Duodenal mucosa (tissue), 2 donors: ENCODE measurements at regions not wholly inside any gene's neighbourhood (a gene's known extent, or its start where the extent isn't known, plus 50 kb on each side); places are given as distances from the start of the nearest gene placed in this dataset.
"Not testable (repeated sequence)": the region's sequence is repeated elsewhere in the genome, so short reads cannot be mapped to it uniquely, and the experiment has no call there.

Experiments
- H3K27ac ChIP-seq: one replicate; pipeline ENCODE4 v1.7.0; 2013; ENCODE audit warnings: low read depth, low read length
- H3K27me3 ChIP-seq, 2 donors: one replicate each; pipeline ENCODE4 v1.7.0; 2013; ENCODE audit warnings: low read length in 2 of 2, control low read depth in 1 of 2; ENCODE audit not compliant: insufficient read depth in 2 of 2, control insufficient read depth in 1 of 2
- H3K36me3 ChIP-seq, 2 donors: one replicate each; pipeline ENCODE4 v1.7.0; 2013; ENCODE audit warnings: low read length in 2 of 2, control low read depth in 1 of 2; ENCODE audit not compliant: insufficient read depth in 2 of 2, control insufficient read depth in 1 of 2
- H3K4me1 ChIP-seq, 2 donors: one replicate each; pipeline ENCODE4 v1.7.0; 2013; ENCODE audit warnings: low read length in 2 of 2, control low read depth in 1 of 2; ENCODE audit not compliant: insufficient read depth in 2 of 2, control insufficient read depth in 1 of 2
- H3K4me3 ChIP-seq, 2 donors: one replicate each; pipeline ENCODE4 v1.7.0; 2013; ENCODE audit warnings: low read length in 2 of 2, low read depth in 1 of 2
- H3K9ac ChIP-seq, 2 donors: one replicate each; pipeline ENCODE4 v1.7.0; 2013; ENCODE audit warnings: low read length in 2 of 2, low read depth in 1 of 2
- H3K9me3 ChIP-seq, 2 donors: one replicate each; pipeline ENCODE4 v1.7.0; 2013; ENCODE audit warnings: low read length in 2 of 2, control low read depth in 1 of 2; ENCODE audit not compliant: control insufficient read depth in 1 of 2

DNA sequence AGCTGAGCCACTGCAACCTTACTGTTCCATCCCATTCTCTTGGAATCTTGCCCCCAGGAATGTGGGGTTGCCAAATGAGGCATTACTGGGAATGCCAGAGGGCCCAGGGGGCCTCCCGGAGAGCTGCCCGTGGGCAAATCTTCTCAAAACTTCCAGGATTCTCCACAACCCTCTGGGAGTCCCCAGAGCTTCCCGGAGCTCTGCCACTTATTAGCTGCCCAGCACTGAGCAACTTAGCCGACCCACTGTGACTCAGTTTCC lies 306.0 kb downstream of the FOXL1 start:
- H3K9me3 ChIP-seq = no peaks in the 10 kb centered on the region
- no peak overlapping the region for H3K27ac ChIP-seq
- H3K4me1 ChIP-seq = no peaks in the 10 kb centered on the region
- no peak overlapping the region for H3K4me3 ChIP-seq
- H3K36me3 ChIP-seq = no peaks in the 10 kb centered on the region
- peaks cover 0 to under 1% of the 10 kb centered on the region in 2 donors for H3K27me3 ChIP-seq
- H3K9ac ChIP-seq = no peak overlapping the region

DNA sequence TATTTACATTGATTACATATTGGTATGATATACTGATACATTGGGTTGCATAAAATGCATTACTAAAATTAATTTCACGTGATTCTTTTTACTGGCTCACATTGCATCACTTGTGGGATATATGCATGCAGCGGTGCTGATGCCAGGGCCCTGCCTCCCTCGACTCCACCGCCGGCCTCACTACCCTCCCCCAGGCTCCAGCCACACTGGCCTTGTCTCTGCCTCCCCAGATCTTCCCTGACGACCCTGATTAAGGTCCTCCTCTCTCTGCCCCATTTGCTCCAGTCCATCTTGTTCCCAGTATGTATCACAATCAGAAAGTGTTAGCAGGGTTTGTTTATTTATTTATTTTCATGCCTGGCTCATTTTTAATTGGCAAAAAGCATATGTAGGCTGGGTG lies 306.8 kb downstream of the FOXL1 start:
- no peaks in the 10 kb centered on the region for H3K36me3 ChIP-seq
- no peaks in the 10 kb centered on the region for H3K27me3 ChIP-seq
- H3K9me3 ChIP-seq = no peaks in the 10 kb centered on the region
- no peak overlapping the region for H3K4me3 ChIP-seq
- H3K4me1 ChIP-seq = no peaks in the 10 kb centered on the region
- H3K27ac ChIP-seq = no peak overlapping the region
- no peak overlapping the region for H3K9ac ChIP-seq

DNA sequence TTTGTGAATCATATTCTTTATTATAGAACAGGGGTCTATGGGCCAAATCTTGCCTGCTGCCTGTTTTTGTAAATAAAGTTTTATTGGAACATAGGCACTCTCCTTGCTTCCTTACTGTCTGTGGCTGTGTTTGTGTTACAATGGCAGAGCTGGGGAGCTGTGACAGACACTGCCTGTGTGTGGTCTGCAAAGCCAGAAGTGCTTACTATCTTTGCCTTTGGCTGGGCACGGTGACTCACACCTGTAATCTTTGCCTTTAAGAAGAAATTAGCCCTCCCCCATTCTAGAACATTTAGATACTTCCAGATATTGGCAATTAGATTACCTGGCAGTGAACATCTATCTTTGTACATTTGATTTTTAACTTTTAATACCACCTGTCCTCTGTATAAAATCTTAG lies 308.3 kb downstream of the FOXL1 start:
- H3K9ac ChIP-seq = no peak overlapping the region
- no peaks in the 10 kb centered on the region for H3K27me3 ChIP-seq
- no peaks in the 10 kb centered on the region for H3K36me3 ChIP-seq
- no peak overlapping the region for H3K27ac ChIP-seq
- no peaks in the 10 kb centered on the region for H3K9me3 ChIP-seq
- H3K4me1 ChIP-seq = no peaks in the 10 kb centered on the region
- no peak overlapping the region for H3K4me3 ChIP-seq

DNA sequence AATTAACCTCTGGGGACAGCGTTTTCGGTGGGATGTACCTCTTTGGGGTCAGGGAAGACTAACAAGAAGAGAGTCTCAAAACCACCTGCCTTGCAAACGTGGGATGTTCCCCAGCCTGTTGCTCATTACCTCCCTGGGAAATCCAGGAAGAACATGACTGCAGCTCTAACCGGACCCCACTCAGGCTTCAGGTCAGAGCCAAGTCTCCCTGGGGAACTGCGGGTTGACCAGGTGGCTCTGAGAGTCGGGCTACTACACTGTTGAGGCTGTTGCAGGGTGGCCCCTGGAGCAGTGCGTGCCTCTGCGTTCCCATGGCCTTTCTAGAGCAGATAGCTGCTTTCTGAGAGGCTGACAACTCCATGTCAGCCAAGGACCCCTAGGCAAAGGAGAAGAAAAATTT lies 309.1 kb downstream of the FOXL1 start:
- Histone ChIP-seq H3K9ac (no peak overlapping the region), H3K27me3 (no peaks in the 10 kb centered on the region), H3K4me1 (no peaks in the 10 kb centered on the region), H3K4me3 (no peak overlapping the region), H3K27ac (no peak overlapping the region), H3K9me3 (no peaks in the 10 kb centered on the region), H3K36me3 (no peaks in the 10 kb centered on the region)

DNA sequence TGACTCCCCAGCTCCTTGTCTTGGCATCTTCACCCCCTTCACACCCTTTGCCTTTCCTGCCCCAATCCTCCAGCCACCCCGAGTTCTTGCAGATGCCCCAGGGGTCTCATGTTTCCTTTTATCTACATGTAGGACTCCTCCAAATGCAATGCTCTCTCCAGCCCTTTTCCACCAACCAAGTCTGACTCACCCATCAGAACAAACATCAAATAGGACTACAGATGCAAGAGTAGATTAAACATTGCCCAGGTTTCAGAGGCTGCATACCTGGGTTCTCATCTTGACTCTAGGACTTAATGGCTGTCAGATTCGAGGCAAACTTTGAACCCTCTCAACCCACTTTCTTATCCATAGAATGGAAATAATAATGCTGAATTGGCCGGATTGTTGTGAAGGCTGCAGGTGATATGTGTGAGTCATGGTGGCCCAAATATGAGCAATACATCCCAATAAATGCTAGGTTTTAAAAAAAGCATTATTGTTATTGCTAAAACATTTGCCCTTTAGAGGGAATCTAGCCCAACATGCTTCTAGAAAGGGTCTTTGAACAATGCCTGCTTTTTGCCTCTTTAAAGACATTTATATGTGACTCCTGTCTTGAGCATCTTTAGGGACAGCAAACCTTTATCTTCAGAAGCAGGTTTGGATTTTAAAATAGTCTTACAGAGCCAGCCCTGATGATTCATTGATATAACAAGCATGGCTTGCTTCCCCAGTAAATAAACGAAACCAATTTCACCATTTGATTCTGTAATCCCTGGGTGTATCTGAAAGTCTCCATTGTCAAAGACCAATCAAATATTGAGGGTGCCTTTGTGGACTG lies 310.1 kb downstream of the FOXL1 start:
- H3K27ac ChIP-seq = no peak overlapping the region
- no peaks in the 10 kb centered on the region for H3K27me3 ChIP-seq
- H3K9ac ChIP-seq = no peak overlapping the region
- H3K36me3 ChIP-seq = no peaks in the 10 kb centered on the region
- no peaks in the 10 kb centered on the region for H3K4me1 ChIP-seq
- no peak overlapping the region for H3K4me3 ChIP-seq
- H3K9me3 ChIP-seq = no peaks in the 10 kb centered on the region

DNA sequence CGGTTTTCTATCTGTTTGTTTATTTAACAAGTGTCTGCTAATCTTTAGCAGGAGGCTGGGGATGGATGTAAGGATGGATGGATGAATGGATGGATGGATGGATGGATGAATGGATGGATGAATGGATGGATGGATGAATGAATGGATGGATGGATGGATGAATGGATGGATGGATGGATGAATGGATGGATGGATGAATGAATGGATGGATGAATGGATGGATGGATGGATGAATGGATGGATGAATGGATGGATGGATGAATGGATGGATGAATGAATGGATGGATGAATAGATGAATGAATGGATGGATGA lies 310.7 kb downstream of the FOXL1 start:
- H3K36me3 ChIP-seq, H3K4me1 ChIP-seq, H3K4me3 ChIP-seq, H3K27ac ChIP-seq, H3K9me3 ChIP-seq, H3K27me3 ChIP-seq, H3K9ac ChIP-seq: not testable (repeated sequence)

DNA sequence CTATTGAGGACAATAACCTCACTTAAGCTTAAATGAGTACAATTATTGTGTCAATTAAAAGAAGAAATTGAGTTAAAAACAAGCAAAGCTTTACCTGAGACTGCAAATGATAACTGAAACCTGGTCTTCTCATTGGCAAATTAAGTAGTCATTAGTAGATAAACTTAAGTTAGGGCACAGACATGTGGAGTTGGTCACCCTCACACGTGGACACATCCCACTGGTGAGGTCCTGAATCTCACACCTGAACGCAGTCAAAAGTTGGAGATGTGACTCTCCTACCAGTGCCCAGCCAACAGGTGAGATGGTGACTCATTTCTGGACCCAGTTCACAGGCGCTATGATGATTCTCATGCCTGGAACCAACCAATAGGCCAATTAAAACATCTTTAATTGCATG lies 311.6 kb downstream of the FOXL1 start:
- no peaks in the 10 kb centered on the region for H3K27me3 ChIP-seq
- H3K36me3 ChIP-seq = no peaks in the 10 kb centered on the region
- no peaks in the 10 kb centered on the region for H3K4me1 ChIP-seq
- H3K9me3 ChIP-seq = no peaks in the 10 kb centered on the region
- H3K4me3 ChIP-seq = no peak overlapping the region
- H3K27ac ChIP-seq = no peak overlapping the region
- no peak overlapping the region for H3K9ac ChIP-seq

DNA sequence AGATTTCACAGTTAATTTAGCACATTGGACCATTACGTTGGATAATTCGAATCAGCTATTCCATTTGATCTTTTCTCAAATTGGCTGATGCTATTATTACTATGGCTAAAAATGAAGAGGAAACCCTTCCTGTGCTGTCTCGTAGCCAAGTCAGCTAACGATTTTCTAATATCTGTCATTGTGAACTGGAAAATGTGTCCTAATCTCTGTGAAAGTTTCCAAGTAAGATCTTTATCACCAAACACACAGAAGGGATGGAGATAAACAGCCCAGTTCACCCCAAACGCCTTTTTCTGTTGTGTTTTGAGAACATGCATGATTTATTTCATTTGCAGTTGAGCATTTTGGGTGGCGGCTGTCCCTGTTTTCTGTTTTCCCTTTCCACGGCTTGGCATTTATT lies 312.8 kb downstream of the FOXL1 start:
- H3K27ac ChIP-seq = no peak overlapping the region
- no peaks in the 10 kb centered on the region for H3K9me3 ChIP-seq
- H3K27me3 ChIP-seq = no peaks in the 10 kb centered on the region
- H3K4me3 ChIP-seq = no peak overlapping the region
- H3K9ac ChIP-seq = no peak overlapping the region
- H3K4me1 ChIP-seq = no peaks in the 10 kb centered on the region
- no peaks in the 10 kb centered on the region for H3K36me3 ChIP-seq

DNA sequence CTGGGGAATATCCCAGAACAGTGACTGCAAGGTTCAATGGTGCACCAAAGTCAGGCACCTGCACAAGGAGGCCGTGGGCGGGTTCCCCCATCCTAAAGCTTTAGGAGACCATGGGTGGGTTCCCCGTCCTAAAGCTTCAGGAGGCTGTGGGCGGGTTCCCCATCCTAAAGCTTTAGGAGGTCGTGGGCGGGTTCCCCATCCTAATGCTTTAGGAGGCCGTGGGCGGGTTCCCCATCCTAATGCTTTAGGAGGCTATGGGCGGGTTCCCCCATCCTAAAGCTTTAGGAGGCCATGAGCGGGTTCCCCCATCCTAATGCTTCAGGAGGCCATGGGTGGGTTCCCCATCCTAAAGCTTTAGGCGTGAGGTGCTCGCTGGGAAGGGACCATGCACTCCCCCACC lies 313.3 kb downstream of the FOXL1 start:
- Histone ChIP-seq H3K9me3 (no peaks in the 10 kb centered on the region), H3K36me3 (no peaks in the 10 kb centered on the region), H3K27me3 (no peaks in the 10 kb centered on the region), H3K4me1 (no peaks in the 10 kb centered on the region), H3K27ac (no peak overlapping the region), H3K4me3 (no peak overlapping the region), H3K9ac (no peak overlapping the region)

DNA sequence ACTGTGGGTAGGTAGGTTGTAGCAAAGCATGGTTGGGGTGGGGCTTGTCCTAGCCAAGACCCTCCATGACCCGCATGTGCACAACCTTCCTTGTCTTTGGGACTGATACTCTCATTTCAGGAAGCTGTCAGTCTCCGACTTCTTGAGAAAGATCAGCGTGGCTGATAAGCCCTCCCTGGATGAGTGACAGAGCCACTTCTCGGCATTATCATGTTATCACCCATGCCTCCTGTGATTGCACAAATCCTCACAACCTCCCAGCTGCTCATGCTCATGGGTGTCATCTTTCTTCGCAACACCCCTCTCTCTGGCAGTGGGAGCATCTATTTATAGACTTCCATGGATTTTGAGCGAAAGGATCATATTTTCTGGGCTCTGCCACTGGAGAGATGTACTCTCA lies 314.2 kb downstream of the FOXL1 start:
- no peaks in the 10 kb centered on the region for H3K4me1 ChIP-seq
- H3K27me3 ChIP-seq = no peaks in the 10 kb centered on the region
- H3K9me3 ChIP-seq = no peaks in the 10 kb centered on the region
- H3K27ac ChIP-seq = no peak overlapping the region
- H3K36me3 ChIP-seq = no peaks in the 10 kb centered on the region
- no peak overlapping the region for H3K9ac ChIP-seq
- no peak overlapping the region for H3K4me3 ChIP-seq

DNA sequence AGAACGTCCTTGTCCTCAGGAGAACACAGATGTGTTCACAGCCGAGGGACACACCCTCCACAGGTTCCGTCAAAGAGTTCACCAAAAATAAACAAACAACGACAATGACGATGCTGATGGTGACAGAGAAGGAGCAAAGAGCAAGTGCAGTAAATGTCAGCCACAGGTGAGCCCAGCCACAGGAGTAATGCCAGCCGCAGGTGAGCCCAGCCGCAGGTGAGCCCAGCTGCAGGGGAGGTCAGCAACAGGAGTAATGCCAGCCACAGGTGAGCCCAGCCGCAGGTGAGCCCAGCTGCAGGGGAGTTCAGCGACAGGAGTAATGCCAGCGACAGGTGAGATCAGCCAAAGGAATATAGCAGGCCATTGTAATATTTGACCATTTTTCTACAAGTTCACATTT lies 315.2 kb downstream of the FOXL1 start:
- no peak overlapping the region for H3K9ac ChIP-seq
- H3K4me1 ChIP-seq = no peaks in the 10 kb centered on the region
- H3K27ac ChIP-seq = no peak overlapping the region
- no peaks in the 10 kb centered on the region for H3K27me3 ChIP-seq
- H3K9me3 ChIP-seq = no peaks in the 10 kb centered on the region
- no peaks in the 10 kb centered on the region for H3K36me3 ChIP-seq
- no peak overlapping the region for H3K4me3 ChIP-seq
